Activated CD8-positive, alpha-beta memory T cell treated with anti-CD3 and anti-CD28 coated beads, Interleukin-2, amount 50 U/mL, for 4 hours (primary cell): ENCODE measurements at regions not wholly inside any gene's neighbourhood (a gene's known extent, or its start where the extent isn't known, plus 50 kb on each side); places are given as distances from the start of the nearest gene placed in this dataset.
"Not testable (repeated sequence)": the region's sequence is repeated elsewhere in the genome, so short reads cannot be mapped to it uniquely, and the experiment has no call there.

Source experiments
- DNase-seq: peaks from one replicate; pipeline ENCODE4 v3.0.0-alpha.2; 2020

DNA sequence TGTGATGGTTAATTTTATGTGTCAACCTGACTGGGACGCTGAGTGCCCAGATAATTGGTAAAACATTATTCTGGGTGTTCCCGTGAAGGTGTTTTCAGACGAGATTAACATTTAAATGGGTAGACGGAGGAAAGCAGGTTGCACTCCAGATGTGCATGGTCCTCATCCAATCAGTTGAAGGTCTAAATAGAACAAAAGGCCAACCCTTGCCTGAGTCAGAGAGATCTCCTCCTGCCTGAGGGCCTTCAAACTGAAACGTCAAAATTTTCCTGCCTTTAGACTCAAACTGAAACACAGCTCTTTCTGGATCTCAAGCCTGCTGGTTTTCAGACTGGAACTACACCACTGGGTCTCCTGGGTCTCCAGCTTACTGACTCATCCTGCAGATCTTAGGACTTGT lies 73.5 kb downstream of the NPIPA8 start:
- DNase-seq: not testable (repeated sequence)

DNA sequence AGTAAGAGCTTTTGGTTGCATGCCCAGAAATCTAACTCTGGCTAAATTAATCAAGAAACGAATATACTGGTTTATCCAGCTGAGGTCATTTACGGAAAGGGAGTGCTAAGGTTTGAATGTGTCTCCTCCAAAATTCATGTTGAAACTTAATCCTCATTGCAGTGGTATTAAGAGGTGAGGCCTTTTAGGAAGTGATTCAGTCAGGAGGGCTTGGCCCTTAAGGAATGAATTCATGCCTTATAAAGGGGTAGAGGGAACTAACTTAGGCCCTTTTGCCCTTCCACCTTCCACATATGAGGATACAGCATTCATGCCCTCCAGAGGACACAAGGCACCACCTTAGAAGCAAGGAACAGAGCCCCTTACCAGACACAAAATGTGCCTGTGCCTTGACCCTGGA lies 74.7 kb downstream of the NPIPA8 start:
- not testable (repeated sequence) for DNase-seq

DNA sequence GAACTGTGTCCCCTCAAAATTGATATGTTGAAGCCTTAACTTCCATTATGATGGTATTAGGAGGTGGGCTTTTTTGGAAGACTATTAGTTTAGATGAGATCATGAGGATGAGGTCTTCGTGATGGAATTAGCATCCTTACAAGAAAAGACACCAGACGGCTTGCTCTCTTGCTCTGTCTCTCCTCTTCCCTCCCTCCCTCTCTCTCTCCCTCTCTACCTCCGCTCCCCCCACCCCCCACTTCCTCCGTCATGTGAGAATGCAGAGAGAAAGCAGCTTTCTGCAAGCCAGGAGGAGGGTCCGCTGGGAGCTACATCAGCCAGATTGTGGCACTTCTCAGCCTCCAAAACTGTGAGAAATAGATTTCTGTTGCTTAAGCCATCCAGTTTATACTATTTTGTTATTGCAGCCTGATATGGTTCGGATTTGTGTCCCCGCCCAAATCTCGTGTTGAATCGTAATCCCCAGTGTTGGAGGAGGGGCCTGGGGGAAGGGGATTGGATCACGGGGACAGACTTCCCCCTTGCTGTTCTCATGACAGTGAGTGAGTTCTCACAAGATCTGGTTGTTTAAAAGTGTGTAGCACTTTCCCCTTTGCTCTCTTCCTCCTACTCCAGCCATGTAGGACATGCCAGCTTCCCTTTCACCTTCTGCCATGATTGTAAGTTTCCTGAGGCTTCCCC lies 76.9 kb downstream of the NPIPA8 start:
- not testable (repeated sequence) for DNase-seq

GRCh38 chr16:18252943-18253342 lies 83.6 kb downstream of the NPIPA8 start:
- DNase-seq: not testable (repeated sequence)

DNA sequence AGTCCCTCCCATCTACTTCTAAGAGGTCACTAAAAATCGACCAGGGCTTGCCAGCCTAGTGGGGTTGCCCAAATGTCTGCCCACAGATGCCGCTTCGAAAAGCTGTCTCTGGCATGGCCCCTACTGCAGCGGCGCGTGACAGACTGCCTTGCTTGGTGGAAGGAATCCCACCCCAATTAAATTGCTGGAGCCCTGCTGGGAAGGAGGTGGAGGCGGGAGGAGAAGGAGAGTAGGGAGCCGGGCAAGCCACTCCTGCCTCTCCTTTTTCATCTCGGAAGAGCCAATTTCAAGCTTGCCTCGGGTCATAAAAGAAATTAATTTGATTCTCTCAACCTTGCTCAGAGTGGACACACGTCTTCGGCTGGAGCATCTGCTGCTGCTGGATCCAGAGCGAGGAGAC lies 106.0 kb downstream of the NPIPA8 start:
- not testable (repeated sequence) for DNase-seq

DNA sequence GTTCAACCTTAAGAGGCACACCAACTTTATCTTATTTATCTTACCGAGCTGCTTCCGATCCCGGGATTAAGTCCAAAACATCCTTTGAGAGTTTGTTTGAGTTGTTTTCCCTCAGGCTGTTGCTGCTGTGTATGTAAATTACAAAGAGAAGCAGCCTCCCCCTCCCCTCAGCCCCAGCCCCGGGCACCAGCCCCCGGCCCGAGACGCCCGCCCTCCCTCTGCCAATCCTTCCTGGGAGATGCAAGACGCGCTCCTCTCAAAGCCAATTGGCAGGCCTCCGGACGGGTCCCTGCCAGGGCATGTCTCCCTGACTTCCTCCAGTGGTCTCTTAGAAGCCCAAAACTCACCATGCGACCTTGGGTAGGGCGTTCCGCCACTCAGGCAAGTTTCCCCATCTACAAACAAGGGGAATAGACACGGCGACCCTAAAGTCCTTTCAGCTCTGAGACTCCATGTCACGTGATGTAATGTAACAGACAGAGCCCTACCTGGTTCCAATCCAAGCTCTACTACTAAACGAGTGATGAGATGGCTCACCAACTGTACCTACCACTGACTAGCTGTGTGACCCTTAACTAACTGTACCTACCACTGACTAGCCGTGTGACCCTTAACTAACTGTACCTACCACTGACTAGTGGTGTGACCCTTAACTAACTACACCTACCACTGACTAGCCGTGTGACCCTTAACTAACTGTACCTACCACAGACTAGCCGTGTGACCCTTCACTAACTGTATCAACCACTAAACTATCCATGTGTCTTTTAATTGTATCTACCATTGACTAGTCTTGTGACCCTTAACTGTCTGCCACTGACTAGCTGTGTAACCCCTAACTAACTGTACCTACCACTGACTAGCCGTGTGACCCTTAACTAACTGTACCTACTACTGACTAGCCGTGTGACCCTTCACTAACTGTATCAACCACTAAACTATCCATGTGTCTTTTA lies 114.2 kb downstream of the NPIPA8 start:
- not testable (repeated sequence) for DNase-seq

GRCh38 chr16:18217741-18218140 lies 118.8 kb downstream of the NPIPA8 start:
- DNase-seq: not testable (repeated sequence)

DNA sequence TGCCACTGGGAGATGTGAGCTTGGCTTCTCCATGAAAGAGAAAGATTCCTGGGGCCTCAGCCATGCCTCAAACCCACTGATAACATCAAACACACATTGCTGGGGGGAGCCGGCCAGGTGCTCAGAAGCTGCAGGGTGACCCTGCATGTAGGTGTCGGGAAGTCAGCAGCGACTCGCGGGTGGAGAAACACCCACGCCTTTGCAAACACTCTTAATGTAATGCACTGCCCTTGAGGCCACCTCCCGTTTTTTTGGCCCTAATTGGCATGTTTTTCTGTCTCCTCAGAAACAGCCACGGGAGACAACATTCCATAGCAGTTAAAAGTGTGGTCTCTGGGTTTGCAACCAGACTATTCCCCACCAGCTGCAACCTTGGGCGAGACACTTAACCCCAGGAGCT lies 119.7 kb downstream of the NPIPA8 start:
- DNase-seq: not testable (repeated sequence)

DNA sequence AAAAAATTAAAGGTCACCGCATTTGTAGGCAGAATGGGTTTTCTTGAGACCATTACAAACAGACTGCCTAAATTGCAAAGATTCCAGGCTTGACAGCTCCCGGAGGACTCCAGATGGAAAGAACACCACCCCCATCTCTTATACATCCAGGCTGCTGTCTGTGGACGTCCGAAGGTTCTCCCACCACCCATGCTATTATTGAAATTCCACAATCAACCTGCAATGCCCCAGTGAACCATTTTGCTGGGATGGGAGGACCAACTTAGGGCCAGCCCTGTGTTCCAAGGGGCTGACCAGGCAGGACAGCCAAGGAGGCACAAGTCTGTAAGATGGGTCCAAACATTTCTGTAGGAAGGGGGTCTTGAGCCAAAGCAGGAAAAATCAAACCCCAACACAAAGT lies 122.7 kb downstream of the NPIPA8 start:
- not testable (repeated sequence) for DNase-seq

DNA sequence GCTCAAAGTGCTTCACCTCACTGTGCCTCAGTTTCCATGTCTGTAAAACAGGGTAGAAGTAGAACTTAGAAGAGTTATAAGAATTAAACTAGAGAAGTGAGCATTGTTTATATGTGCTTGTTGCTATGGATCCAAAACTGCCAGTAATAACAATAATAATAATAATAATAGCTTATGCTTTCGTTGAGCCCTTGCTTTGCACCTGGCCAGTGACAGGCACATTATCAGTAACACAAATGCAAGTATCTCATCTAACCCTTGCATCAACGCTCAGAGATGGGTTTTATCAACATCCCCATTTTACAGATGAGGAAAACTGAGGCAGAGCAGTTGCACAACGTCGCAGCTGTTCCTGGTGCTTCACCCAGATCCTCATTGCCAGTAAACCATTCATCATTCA lies 125.0 kb downstream of the NPIPA8 start:
- DNase-seq: not testable (repeated sequence)

DNA sequence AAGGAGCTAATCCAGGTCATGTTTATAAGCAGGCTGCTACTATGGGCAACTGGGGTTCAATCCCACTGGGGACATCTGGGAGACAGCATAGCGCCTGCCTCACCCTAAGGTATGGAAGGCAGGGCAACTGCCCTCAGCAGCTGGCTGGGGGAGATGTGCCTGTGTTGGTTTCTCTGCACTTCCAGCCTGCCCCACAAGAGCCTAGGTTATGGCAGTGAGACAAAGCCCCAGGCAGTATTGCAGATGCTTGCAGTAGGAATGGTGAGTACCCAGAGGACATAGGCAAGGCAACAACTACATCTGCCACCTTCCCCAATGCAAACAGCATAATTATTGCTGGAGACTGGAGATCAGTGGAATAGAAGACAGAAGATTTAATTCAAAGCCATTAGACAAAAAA lies 131.8 kb downstream of the NPIPA8 start:
- not testable (repeated sequence) for DNase-seq

- not testable (repeated sequence) for DNase-seq
These were observed 132.2 kb downstream of the NPIPA8 start for GRCh38 chr16:18204309-18204708.

- not testable (repeated sequence) for DNase-seq
These were observed 135.0 kb downstream of the NPIPA8 start for GRCh38 chr16:18201511-18201910.

- DNase-seq: not testable (repeated sequence)
These were observed 144.1 kb downstream of the NPIPA8 start for GRCh38 chr16:18192389-18192788.

DNA sequence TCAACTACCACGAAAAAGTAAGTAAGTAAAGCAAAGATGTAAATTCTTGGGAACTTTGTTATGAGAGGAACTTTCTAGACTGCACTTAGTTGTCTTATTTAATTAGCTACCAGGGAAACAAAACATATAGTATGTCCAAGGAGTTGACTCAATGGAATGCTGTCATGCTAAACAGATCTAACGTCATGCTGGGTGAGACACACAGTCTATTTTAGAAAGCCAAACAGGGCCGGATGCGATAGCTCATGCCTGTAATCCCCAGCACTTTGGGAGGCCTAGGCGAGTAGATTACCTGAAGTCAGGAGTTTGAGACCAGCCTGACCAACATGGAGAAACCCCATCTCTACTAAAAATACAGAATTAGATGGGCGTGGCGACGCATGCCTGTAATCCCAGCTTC lies 146.4 kb downstream of the NPIPA8 start:
- DNase-seq: not testable (repeated sequence)

DNA sequence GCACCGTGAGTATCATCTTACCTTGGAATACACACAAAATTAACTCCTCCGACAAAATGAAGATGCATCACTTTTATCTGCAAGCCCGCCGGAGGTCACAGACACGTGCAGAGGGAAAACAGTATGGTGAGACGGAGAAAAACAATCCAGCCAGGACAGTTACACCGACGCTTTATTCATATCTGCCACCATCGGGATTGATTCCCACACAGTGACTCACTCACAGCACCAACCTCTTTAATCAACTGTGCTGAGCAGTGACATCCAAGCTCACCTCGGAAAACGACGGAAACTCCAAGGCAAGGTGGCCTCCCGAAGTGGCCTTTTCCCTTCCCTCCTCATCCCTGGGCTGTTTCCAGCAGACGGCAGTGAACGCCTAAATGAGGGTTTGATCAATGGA lies 151.8 kb downstream of the NPIPA8 start:
- DNase-seq: not testable (repeated sequence)

DNA sequence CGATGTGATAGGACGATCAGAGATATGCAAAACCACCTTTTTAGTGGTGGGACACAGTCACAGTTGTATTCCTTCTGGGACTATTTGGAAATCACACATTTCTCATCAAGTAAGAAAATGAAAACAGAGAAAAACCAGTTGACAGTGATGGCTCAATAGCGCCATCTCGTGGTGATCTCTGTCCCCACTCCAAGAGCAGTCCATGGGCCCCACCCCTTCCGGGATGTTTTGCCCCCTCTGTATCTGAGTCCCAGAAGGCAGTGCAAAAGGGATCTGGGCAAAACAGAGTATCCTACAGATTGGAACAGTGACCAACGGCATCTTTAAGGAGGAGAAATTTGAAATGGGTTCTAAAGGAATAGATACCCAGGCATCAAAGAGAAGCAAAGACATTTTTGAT lies 155.5 kb downstream of the NPIPA8 start:
- DNase-seq: not testable (repeated sequence)

DNA sequence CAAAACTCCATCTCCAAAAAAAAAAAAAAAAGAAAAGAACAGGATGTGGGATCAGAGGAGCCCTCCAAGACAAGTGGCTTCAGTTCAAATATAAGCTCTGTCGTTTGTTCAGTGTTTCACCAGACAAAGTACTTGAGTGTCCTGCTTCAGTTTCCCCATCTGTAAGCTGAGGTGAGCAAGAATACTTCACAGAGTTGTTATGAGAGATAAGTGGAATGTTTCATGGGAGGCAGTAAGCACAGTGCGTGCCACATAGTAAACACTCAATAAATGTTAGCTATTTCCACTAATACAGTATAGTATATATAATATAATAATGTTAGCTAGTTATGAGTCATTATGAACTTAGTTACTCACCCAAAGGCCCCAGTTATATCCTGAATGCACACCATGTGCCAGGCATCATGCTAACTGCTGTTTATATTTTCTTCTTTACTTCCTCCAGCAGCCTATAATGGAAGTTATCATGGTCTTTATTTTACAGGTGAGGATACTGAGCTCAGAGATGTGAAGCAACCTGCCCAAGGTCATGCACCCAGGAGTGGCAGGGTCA lies 162.5 kb downstream of the NPIPA8 start:
- not testable (repeated sequence) for DNase-seq

DNA sequence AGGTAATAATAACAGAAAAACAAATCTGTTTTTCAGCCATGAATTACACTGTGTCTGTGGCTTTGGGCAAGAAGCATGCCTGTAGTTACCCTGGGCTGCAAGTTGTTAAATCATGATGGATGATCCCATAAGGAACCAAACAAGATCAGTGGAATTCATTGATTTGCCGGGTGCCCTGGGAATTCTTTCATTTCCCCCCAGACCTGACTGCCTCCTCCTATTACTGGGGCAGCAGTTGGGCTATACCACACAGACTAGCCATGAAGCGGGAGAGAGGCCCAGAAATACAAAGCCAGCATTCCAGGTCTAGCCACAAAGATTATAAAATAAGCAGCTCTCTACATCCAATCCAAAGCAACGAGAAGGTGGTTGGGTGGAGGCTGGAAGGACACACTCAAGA lies 174.2 kb downstream of the NPIPA8 start:
- not testable (repeated sequence) for DNase-seq

DNA sequence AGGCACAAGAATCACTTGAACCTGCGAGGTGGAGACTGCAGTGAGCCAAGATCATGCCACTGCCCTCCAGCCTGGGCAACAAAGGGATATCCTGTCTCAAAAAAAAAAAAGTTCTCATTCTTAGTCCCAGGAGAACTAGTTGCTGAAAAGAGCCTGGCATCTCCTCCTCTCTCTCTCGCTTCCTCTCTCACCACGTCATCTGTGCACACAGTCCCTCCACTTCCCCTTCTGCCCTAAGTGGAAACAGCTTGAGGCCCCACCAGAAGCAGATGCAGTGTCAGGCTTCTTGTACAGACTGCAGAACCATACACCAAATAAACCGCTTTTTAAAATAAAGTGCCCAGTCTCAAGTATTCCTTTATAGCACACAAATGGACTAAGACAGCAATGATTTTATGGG lies 175.3 kb downstream of the NPIPA8 start:
- not testable (repeated sequence) for DNase-seq

GRCh38 chr16:18159185-18159584 lies 177.4 kb downstream of the NPIPA8 start:
- DNase-seq: not testable (repeated sequence)

DNA sequence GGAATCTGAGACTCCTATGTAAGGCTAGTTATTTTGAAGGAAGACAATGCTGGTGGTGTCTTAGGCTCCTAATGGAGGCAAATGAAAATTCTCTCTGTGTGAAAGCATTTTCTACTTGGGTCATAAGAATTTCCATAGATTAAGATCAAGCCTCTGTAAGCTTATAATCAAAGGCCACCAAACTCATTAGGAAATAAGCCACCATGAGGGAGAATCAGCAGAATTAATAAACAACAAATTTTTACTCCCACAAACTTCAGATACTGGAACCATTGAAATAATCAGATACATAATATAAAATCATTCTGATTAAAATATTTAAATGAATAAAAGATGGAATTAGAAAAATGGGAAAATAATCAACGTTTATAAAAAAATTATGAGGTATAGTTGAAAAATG lies 178.7 kb downstream of the NPIPA8 start:
- DNase-seq: not testable (repeated sequence)

DNA sequence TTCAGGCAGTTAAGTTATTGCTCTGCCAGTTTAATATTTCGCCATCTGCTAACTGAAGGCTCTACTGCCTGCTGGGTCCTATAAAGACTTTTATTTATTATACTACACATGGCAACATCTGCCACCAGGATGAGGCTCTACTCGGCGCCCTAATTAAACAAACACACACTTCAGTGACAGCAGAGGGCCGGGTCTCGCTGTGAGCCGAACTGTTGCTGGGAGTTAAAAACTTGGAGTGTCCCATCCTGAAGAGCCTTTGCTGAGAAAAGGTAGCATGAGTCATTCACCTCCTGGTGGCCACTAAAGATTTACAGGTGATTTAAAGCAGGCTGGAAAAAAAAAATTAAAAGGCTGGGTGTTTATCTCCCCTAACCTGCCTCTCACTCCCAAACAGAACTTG lies 183.7 kb downstream of the NPIPA8 start:
- not testable (repeated sequence) for DNase-seq
